DMS 273 (cell line): ENCODE measurements at regions not wholly inside any gene's neighbourhood (a gene's known extent, or its start where the extent isn't known, plus 50 kb on each side); places are given as distances from the start of the nearest gene placed in this dataset.
A peak's percentile ranks its signal among the peaks of the same experiment; 100 is the strongest.

Experiments
- DNase-seq: peaks from one replicate; lab custom pipeline; 2025; ENCODE audit not compliant: unreplicated experiment; lab: John Stamatoyannopoulos, UW

DNA sequence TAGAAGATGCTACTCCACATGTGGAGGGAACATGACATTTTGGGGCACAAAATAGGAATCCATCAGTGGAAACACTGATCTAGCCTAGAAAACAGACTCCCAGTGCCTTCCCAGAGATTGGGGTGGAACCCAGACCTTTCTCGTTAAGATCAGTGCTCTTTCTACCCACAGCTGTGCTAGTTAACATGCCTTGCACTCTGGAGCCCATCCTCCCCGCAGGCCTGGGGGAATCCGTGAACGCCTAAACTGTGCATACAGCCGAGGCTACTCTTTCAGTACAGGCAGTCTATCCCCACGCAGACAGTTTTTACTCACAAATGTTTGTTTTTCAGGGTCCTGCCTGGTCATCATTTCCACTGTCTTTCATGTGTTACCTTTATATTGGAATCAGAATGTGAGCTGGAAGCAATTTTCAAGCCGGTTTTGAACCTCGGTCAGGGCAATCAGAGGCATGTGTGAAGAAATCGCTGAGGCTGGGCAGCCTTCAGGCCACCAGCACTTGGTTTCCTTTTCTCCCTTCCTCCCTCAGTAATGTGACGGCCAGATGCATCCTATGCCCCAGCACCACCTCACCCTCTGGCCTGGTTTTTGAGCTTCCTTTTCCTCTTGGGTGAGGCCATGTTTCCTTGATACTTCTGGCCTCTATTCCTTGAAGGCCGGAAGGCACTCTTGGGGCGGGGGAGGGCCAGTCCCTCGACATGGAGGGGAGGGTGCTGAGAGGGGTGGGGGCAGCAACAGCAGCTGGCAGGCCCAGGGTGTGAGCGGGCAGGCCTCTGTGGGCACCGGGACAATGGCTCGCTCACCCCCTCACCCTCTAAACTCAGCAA, 123.6 kb upstream of the GALNT15 start:
- no peak for DNase-seq

- DNase-seq = no peak
Observed at GRCh38 chr3:16051691-16052090, 122.8 kb upstream of the GALNT15 start.

DNA sequence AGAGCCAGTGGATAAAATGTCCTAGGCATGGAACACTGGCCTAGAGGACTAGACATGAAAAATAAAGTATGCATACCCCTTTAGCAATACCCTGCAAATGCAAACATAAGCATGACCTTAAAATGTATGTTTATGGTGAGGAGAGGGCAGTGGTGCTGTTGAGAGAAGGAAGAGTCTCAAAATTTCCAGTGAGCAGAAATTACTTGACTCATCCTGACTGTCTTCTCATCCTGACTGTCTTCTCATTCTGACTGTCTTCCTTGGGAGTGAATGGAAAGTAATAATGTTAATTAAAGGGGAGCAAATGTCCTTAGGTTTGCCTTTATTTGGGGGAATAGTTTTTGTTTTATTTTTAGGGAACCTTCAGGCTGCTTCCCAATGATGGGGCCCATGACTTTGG, 121.5 kb upstream of the GALNT15 start:
- DNase-seq = no peak

GRCh38 chr3:16053794-16054193, 120.7 kb upstream of the GALNT15 start:
- no peak for DNase-seq

DNA sequence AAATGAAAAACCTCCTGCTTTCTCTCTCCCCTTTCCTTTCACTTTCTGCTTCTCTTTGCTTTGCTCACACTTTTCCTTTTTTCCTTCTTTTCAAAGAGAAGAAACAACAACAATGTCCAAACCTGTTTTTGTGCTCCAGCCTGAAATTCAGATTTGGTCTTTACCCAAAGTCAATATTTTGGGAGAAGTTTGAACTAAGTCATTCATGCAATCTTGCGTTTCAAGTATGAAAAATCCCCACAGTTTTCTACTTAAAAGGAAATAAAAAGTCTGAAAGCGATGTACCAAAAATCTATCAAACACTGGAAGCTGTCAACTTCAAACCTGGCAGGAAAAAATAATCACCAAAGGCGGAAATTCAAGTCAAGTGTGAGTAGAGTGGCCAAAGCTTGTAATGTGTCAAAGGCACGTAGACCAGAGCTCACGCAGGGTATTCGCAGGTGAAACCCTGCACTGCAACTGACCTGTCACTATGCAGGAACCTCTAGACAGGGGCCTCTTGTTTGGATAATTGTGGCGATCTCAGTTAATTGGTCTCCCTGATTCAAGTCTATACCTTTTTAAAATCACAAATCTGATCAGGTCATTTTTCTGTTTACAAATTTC, 118.8 kb upstream of the GALNT15 start:
- no peak for DNase-seq

DNA sequence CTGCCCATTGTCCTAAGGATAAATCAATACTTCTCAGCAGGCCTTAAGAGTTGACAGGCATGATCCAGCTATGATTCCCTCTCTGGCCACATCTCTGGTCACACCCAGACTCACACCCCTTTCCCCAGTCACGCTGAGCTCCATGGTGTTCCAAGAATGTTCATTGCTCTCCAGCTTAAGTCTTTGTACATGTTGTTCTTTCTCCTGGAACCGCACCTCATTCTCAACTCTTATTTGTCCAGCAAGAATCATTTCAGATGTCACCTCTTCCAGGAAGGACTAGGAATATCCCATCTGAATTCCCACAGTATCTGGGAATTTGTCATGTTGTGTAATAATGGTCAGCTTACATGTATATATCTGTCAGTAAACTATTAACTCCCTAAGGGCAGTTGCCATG, 118.3 kb upstream of the GALNT15 start:
- no peak for DNase-seq

DNA sequence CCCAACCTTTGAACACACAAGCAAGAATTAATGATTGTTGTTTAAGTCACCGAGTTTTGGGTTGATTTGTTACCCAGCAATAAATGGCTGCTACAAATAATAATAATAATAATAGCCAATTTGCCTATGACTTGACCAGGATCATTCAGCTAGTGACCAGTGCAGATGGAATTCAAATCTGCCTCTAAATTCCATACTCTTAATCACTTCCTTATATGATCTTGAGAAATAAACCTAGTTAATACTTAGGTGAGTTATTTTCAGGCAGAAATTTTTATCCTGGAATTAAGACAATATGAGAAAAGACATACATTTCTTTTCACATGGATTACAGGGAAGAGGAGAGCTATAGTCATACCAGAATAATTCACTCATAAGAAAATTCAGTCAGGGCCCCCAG, 116.0 kb upstream of the GALNT15 start:
- no peak for DNase-seq

GRCh38 chr3:16059081-16059537, 115.4 kb upstream of the GALNT15 start:
- no peak for DNase-seq

GRCh38 chr3:16059711-16060357, 114.6 kb upstream of the GALNT15 start:
- no peak for DNase-seq

GRCh38 chr3:16060358-16060852, 114.1 kb upstream of the GALNT15 start:
- DNase-seq = no peak

DNA sequence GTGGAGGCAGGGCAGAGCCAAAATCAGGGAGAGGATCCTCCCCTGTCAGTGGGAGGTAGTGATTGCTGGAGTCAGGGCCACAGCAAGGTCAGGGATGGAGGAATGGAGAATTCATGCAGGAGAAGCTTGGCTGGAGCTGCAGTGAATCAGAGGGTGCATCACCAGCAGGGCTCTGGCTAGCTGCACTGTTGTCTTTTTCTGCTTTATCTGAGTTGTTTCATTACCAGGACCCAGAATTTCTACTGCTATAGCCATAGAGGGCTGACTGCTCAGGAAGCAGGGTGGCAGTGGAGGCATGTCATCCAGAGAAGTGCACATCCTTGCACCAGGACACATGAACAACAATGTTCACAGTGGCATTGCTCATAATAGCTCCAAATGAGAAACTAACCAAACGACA, 113.5 kb upstream of the GALNT15 start:
- DNase-seq = no peak

GRCh38 chr3:16061491-16061890, 113.0 kb upstream of the GALNT15 start:
- DNase-seq = no peak

- peak; percentile 5 for DNase-seq
Observed at GRCh38 chr3:16063603-16064002, 110.9 kb upstream of the GALNT15 start.

DNA sequence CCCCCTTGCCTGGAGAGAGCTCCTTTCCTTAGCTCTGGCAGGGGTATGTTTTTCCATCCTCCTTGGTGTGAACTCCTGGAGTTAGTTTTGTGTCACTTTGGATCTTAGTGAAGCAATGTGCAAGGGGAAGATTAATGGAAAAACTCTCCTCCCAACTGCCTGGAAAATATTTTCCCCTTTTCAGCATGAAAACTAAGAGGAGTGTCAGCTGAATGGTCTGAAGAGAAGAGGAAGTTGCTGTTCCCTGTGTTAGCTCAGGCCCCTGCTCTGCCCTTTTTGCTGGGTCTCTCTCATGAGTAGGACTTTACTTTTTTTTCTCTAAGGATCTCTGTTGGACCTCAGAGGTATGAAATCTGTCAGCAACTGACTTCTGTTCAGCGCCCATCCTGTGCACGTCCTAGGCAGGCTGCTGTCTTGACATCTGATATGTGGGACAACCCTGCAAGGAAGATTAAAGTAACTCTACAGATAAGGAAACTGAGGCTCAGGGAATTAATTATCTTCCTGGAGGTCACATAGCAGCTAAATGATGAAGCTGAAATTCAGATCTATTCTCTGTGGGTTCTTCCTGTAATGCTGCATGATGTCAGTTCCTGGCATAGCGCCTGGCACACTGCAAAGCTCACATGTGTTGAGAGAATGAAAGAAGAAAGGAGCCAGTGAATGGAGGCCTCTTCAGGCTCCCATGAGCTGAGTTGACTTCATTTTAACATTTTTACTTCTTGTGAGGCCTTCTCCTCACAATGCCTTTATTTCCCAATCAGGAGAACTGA, 109.7 kb upstream of the GALNT15 start:
- DNase-seq = peak; percentile 62

DNA sequence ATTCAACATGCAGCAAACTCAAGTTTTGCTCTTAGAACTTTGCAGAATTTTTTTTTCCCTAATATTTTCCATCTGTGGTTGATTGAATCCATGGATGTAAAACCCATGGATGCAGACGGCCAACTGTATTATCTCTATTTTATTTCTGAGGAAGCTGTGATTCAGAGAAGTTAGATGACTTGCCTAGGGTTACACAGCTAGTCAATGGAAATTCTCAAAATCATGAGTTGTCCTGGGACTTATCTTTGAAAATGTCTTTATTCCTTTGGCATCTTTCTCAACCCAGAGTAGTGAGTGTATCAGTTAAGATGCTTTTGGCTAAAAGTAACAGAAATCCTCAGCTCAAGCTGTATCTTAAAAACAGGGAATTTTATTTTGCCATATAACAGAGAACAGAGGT, 107.9 kb upstream of the GALNT15 start:
- DNase-seq = no peak

DNA sequence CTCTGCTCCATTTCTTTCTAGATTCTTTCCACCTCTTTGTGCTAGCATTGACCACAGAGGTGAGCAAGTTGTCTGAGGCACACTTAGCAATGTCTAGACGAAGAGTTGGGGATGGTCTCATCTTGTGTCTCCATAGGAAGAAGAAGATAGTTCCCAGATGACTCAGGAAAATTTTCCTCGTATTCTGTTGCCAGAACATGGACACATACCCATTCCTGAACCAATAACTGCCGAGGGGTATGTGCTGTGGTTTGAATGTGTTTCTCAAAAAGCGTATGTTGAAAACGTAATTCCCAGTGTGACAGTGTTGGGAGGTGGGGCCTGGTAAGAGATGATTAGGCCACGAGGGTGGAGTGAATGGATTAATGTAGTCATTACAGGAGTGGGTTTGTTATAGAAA, 107.5 kb upstream of the GALNT15 start:
- DNase-seq = no peak

- DNase-seq = no peak
Observed at GRCh38 chr3:16067837-16068471, 106.5 kb upstream of the GALNT15 start.

DNA sequence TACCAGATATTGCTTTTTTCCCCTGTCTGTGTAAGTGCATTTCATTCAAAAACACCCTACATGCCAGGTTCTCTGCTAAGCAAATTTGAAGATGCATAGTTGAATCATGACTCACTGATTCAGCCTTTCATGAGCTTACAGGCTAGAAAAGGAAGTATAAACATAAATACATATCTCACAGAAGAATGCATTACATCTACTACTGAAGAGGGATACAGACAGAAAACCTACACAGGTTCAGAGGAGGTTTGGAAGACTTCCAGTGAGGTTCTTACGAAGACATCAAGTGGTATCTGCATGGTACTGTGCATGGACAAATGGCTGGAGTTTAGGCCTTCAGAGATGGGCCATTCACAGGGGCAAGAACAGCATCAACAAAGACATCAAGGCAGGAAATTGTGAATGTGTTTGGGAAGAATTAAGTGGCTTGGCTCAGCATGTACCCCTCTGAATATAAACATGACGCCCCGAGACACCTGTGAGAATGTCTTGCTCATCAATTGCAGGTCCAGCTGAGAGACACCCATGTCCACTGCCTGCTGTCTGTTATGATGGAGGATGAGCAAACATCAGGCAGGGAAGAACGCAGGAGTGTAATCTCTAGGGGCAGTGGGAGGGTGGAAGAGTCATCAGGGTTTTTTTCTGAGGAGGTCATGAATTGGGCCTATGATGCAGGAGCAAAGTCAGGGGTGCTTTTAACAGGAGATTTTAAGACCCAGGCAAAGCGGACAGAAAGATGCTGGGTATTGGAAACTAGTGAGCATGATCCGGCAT, 105.1 kb upstream of the GALNT15 start:
- DNase-seq = no peak

DNA sequence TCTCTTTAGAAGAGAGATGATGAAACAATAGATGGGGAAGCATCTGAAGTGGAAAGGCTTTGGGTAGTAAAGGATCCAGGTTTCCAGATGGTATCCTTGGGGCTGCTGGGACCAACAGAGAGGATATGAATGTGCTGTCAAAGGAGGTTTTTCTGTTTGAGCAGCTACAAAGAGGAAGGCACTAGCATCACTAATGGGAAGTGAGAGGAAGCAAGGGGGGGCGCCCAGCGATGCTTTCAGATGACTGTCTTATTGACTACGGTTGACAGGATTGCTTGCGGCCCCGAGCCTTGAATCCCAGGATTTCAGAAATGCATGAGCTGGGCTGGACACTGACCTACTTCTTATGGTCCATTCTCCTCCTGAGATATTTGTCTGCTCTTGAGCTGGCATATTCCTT, 103.8 kb upstream of the GALNT15 start:
- no peak for DNase-seq

GRCh38 chr3:16071206-16071605, 103.3 kb upstream of the GALNT15 start:
- no peak for DNase-seq
